ENCODE measurements at regions not wholly inside any gene's neighbourhood (a gene's known extent, or its start where the extent isn't known, plus 50 kb on each side); places are given as distances from the start of the nearest gene placed in this dataset.

DNA sequence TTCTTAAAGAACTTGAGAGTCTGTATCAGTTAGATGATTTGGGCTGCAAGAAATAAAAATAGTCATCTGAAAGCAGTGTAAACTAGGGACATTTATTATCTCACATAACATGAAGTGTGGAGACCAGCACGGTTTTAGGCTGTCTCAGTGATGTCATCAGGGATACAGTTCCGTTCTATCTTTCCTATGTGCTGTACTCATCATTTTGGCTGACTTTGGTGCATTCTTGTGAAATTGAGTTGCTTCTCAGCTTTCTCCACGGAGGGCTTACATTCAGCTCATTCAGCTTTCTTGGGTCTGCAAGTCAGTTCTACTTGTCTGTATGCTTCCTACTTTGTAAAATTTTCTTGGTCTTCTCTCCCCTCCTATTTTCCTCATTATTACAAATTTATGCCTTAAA is 51.8 kb upstream of the LIN7C start:
- TF ChIP-seq POLR2A (IDR thresholded peaks at IDR 0.05; ENCODE audit: low read length) (no peak), GATA1 (IDR thresholded peaks at IDR 0.05; ENCODE audit: low read depth, low read length) (no peak)

Data from erythroblast (primary cell).